ENCODE measurements at regions not wholly inside any gene's neighbourhood (a gene's known extent, or its start where the extent isn't known, plus 50 kb on each side); places are given as distances from the start of the nearest gene placed in this dataset.

DNA sequence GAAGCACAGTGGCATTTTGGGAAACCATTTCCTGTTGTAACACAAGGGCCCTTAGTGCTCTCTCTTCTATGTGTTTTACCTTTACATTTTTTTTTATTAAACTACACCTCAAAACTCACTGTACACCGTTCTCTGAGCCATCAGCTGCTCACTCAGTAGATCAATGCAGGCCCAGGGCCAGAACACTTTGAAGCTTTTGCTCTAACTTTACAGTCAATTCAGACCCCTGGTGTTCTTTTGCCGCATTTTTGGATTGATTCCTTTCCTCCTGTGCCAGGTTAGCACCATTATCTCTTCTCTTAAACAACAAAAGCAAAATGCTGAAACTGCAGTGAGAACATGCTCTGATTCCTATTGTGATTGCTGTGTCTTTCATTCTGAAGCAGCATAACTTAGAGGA lies 269.8 kb upstream of the RGMB start:
- TF ChIP-seq, protein P1, sequence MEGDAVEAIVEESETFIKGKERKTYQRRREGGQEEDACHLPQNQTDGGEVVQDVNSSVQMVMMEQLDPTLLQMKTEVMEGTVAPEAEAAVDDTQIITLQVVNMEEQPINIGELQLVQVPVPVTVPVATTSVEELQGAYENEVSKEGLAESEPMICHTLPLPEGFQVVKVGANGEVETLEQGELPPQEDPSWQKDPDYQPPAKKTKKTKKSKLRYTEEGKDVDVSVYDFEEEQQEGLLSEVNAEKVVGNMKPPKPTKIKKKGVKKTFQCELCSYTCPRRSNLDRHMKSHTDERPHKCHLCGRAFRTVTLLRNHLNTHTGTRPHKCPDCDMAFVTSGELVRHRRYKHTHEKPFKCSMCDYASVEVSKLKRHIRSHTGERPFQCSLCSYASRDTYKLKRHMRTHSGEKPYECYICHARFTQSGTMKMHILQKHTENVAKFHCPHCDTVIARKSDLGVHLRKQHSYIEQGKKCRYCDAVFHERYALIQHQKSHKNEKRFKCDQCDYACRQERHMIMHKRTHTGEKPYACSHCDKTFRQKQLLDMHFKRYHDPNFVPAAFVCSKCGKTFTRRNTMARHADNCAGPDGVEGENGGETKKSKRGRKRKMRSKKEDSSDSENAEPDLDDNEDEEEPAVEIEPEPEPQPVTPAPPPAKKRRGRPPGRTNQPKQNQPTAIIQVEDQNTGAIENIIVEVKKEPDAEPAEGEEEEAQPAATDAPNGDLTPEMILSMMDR (conservative IDR thresholded peaks at IDR 0.05; ENCODE audit: low read depth, low read length): no peak
- TF ChIP-seq EZH2 (IDR thresholded peaks at IDR 0.05; ENCODE audit: borderline replicate concordance, low read depth, low read length, poor library complexity, severe bottlenecking): no peak
